AG10803 (cell line): ENCODE measurements at regions not wholly inside any gene's neighbourhood (a gene's known extent, or its start where the extent isn't known, plus 50 kb on each side); places are given as distances from the start of the nearest gene placed in this dataset.

Source experiments
- DNase-seq: peaks from one replicate; pipeline ENCODE4 v3.0.0; 2010; ENCODE audit warnings: low read depth
- H3K4me3 ChIP-seq: 2 replicates; pipeline ENCODE4 v1.5.1; 2011; ENCODE audit warnings: mild to moderate bottlenecking, low read length, control low read depth
- CTCF ChIP-seq: conservative IDR thresholded peaks from 2 replicates; pipeline ENCODE4 v1.5.1; 2011; ENCODE audit warnings: mild to moderate bottlenecking, low read length, control low read depth, inconsistent platforms

GRCh38 chr9:744790-745484 is 96.6 kb upstream of the DMRT1 start:
- no peak overlapping the region for H3K4me3 ChIP-seq
- no peak for TF ChIP-seq CTCF
- DNase-seq = no peak

- H3K4me3 ChIP-seq = no peak overlapping the region
- no peak for DNase-seq
These were observed 95.6 kb upstream of the DMRT1 start for GRCh38 chr9:745761-746380.

GRCh38 chr9:746661-747434 is 94.6 kb upstream of the DMRT1 start:
- TF ChIP-seq CTCF = no peak
- DNase-seq = no peak
- no peak overlapping the region for H3K4me3 ChIP-seq

More at GRCh38 chr9:745761-746380, 95.6 kb upstream of the DMRT1 start:
- no peak for TF ChIP-seq CTCF

- H3K4me3 ChIP-seq = no peak overlapping the region
- no peak for TF ChIP-seq CTCF
- DNase-seq = no peak
These were observed 93.9 kb upstream of the DMRT1 start for GRCh38 chr9:747567-747966.

GRCh38 chr9:748861-749497 is 92.5 kb upstream of the DMRT1 start:
- TF ChIP-seq CTCF = no peak
- no peak for DNase-seq
- no peak overlapping the region for H3K4me3 ChIP-seq

GRCh38 chr9:749716-750115 is 91.8 kb upstream of the DMRT1 start:
- no peak for DNase-seq
- no peak overlapping the region for H3K4me3 ChIP-seq
- TF ChIP-seq CTCF = no peak
